Kidney (tissue), 13 donors: ENCODE measurements at regions not wholly inside any gene's neighbourhood (a gene's known extent, or its start where the extent isn't known, plus 50 kb on each side); places are given as distances from the start of the nearest gene placed in this dataset.

Experiments
- DNase-seq, 5 donors: peaks; one replicate each; pipeline ENCODE4 v3.0.0-alpha.2; 2013 to 2020
- FAIRE-seq: peaks from 2 replicates; lab custom pipeline; 2012; peaks lifted over from hg19 to GRCh38; lab: Jason Lieb, UNC
- H3K27ac ChIP-seq, 2 donors: one replicate each; pipeline ENCODE4 v1.7.0; 2013; ENCODE audit warnings: low read depth in 2 of 2, low read length in 2 of 2, inconsistent platforms in 1 of 2
- H3K27me3 ChIP-seq: one replicate; pipeline ENCODE4 v1.7.1; 2013; ENCODE audit warnings: low read length, inconsistent platforms; ENCODE audit not compliant: control insufficient read depth, insufficient read depth
- H3K36me3 ChIP-seq, 3 donors: one replicate each; pipeline versions ENCODE4 v1.7.0 to v1.7.1; 2013; ENCODE audit warnings: low read length in 3 of 3, control low read depth in 1 of 3, inconsistent platforms in 1 of 3; ENCODE audit not compliant: insufficient read depth in 3 of 3, control insufficient read depth in 2 of 3
- H3K4me1 ChIP-seq, 3 donors: one replicate each; pipeline versions ENCODE4 v1.7.0 to v1.7.1; 2013; ENCODE audit warnings: low read length in 3 of 3, inconsistent platforms in 1 of 3, low read depth in 1 of 3; ENCODE audit not compliant: control insufficient read depth in 2 of 3, insufficient read depth in 2 of 3
- H3K4me3 ChIP-seq, 3 donors: one replicate each; pipeline versions ENCODE4 v1.7.0 to v1.8.1; 2013; ENCODE audit warnings: low read length in 3 of 3, control low read depth in 1 of 3, inconsistent platforms in 1 of 3
- H3K9ac ChIP-seq, 3 donors: one replicate each; pipeline versions ENCODE4 v1.7.0 to v1.7.1; 2013; ENCODE audit warnings: low read length in 3 of 3, control low read depth in 1 of 3, inconsistent platforms in 1 of 3
- H3K9me3 ChIP-seq, 3 donors: one replicate each; pipeline versions ENCODE4 v1.7.0 to v1.7.1; 2013; ENCODE audit warnings: low read length in 3 of 3, control low read depth in 1 of 3, inconsistent platforms in 1 of 3; ENCODE audit not compliant: control insufficient read depth in 2 of 3, insufficient read depth in 1 of 3
- intact Hi-C: fragments of 100-400 bp; cut with DNase I; formaldehyde crosslinking; loops from one replicate; pipeline ENCODE4 v1.11.1; 2022
- TF ChIP-seq, protein P1 (sequence below): IDR thresholded peaks from 3 replicates; pipeline ENCODE4 v1.5.1; 2012; ENCODE audit warnings: mild to moderate bottlenecking, moderate library complexity, borderline replicate concordance; ENCODE audit not compliant: insufficient read depth; ENCODE audit errors: extremely low read depth
- donor health status: control.
- donor health status: control.
- donor health status: control.
- donor health status: control.
- donor health status: control.
- donor health status: DM: yes; HTN: yes; CAD: no.
- donor health status: Normal renal cell carcinoma (clear cell type).

DNA sequence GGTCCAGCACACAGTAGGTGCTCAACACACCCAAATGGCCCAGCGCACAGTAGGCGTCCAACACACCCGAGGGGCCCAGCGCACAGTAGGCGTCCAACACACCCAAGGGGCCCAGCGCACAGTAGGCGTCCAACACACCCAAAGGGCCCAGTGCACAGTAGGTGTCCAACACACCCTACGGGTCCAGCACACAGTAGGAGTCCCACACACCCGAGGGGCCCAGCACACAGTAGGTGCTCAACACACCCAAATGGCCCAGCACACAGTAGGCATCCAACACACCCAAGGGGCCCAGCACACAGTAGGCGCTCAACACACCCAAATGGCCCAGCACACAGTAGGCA lies 80.8 kb downstream of the FOXL3 start:
- H3K27ac ChIP-seq, result no peak overlapping the region
- no peaks in the 10 kb centered on the region for H3K27me3 ChIP-seq
- DNase-seq (peak in 1 of 5 donors; percentile 56), FAIRE-seq (no peak)
- no peaks in the 10 kb centered on the region for H3K36me3 ChIP-seq
- H3K4me3 ChIP-seq, result no peak overlapping the region
- intact Hi-C loops, result no loop called here
- TF ChIP-seq, protein P1, sequence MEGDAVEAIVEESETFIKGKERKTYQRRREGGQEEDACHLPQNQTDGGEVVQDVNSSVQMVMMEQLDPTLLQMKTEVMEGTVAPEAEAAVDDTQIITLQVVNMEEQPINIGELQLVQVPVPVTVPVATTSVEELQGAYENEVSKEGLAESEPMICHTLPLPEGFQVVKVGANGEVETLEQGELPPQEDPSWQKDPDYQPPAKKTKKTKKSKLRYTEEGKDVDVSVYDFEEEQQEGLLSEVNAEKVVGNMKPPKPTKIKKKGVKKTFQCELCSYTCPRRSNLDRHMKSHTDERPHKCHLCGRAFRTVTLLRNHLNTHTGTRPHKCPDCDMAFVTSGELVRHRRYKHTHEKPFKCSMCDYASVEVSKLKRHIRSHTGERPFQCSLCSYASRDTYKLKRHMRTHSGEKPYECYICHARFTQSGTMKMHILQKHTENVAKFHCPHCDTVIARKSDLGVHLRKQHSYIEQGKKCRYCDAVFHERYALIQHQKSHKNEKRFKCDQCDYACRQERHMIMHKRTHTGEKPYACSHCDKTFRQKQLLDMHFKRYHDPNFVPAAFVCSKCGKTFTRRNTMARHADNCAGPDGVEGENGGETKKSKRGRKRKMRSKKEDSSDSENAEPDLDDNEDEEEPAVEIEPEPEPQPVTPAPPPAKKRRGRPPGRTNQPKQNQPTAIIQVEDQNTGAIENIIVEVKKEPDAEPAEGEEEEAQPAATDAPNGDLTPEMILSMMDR, result no peak
- peaks cover 0 to 10% (median 2%) of the 10 kb centered on the region in 3 donors for H3K4me1 ChIP-seq
- H3K9ac ChIP-seq, result no peak overlapping the region
- H3K9me3 ChIP-seq, result no peaks in the 10 kb centered on the region

DNA sequence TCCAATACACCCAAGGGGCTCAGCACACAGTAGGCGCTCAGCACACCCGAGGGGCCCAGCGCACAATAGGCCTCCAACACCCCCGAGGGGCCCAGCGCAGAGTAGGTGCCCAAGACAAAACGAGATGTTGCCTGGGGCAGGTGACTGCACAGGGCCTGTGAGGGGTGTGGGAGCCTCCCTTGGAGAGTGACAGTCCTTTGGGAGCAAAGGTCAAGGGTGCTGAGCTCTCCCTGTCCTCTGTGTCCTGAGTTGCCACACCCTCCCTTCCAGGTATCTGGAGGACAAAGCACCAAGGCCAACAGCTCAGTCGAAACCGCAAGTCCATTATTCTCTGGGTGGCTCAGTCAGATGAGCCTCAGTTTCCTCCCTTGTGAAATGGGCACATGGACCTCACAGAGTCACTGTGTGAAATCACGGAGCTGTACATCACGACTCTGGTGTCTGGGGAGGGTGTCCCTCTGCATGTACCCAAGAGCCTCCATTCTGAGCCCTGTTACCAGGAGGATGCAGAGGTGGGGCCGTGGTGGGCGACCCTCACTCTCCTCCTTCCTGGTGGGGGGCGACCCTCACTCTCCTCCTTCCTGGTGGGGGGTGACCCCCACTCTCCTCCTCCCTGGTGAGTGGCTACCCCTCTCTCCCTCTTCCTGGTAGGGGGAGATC lies 81.3 kb downstream of the FOXL3 start:
- H3K36me3 ChIP-seq, result no peaks in the 10 kb centered on the region
- no peaks in the 10 kb centered on the region for H3K9me3 ChIP-seq
- no peak overlapping the region for H3K9ac ChIP-seq
- intact Hi-C loops, result no loop called here
- no peak overlapping the region for H3K4me3 ChIP-seq
- no peaks in the 10 kb centered on the region for H3K27me3 ChIP-seq
- peak in 2 of 5 donors; percentile 17 to 67 for DNase-seq
- FAIRE-seq, result no peak
- TF ChIP-seq, protein P1, result no peak
- H3K27ac ChIP-seq, result no peak overlapping the region
- peaks cover 0 to 10% (median under 1%) of the 10 kb centered on the region in 3 donors for H3K4me1 ChIP-seq

DNA sequence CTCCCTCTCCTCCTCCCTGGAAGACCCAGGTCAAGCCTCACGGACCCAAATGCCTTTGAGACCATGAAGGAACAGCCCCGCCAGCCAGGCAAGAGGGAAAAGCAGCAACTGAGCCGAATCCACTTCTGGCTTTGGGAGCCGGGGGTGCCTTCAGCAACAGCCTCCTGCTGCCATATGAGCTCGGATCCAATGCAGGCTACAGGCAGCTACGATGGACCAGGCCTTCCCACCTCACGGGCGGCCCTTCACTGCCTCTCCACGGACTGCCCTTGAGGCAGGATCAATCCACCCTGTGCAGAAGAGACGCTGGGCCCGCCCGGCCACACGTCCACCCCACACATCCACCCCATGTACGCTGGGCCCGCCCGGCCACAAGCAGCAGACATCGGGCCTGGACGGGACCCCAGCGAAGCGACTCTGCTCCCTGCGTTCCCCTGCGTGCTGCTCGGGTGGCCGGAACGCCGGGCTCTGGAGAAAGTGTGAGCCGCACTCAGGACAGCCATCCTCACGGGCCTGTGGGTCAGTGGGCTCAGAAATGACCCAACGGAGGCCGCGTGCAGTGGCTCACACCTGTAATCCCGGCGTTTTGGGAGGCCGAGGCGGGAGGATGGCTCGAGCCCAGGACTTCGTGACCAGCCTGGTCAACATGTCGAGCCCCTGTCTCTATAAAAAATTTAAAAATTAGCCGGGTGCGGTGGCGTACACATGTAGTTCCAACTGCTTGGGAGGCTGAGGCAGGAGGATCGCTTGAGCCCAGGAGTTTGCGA lies 82.0 kb downstream of the FOXL3 start:
- no peak for FAIRE-seq

More for the DNA sequence above, 82.0 kb downstream of the FOXL3 start:
- Histone ChIP-seq H3K27ac (no peak overlapping the region), H3K9me3 (no peaks in the 10 kb centered on the region), H3K9ac (no peak overlapping the region), H3K4me1 (peaks cover 0 to 10% (median 0%) of the 10 kb centered on the region in 3 donors), H3K27me3 (no peaks in the 10 kb centered on the region), H3K4me3 (no peak overlapping the region), H3K36me3 (no peaks in the 10 kb centered on the region)
- DNase-seq, result peak in 3 of 5 donors; percentile 9 to 70 (median 46)
- TF ChIP-seq, protein P1, result no peak
- intact Hi-C loops, result no loop called here
